Fibroblast of lung (primary cell): ENCODE measurements at regions not wholly inside any gene's neighbourhood (a gene's known extent, or its start where the extent isn't known, plus 50 kb on each side); places are given as distances from the start of the nearest gene placed in this dataset.

Experiments
- DNase-seq, 2 donors: peaks; one replicate each; pipeline versions ENCODE4 v3.0.0 to v3.0.0-alpha.2; 2010; ENCODE audit warnings: low read depth in 2 of 2
- H2AFZ ChIP-seq: 2 replicates; pipeline ENCODE4 v1.5.1; 2012; ENCODE audit warnings: low read length, control low read depth, inconsistent platforms
- H3K27ac ChIP-seq: 2 replicates; pipeline ENCODE4 v1.5.1; 2011; ENCODE audit warnings: low read length, control low read depth; ENCODE audit not compliant: insufficient read depth
- H3K27me3 ChIP-seq: 2 replicates; pipeline ENCODE4 v1.5.1; 2011; ENCODE audit warnings: mild to moderate bottlenecking, low read length; ENCODE audit not compliant: control insufficient read depth, insufficient read depth
- H3K36me3 ChIP-seq: 2 replicates; pipeline ENCODE4 v1.5.1; 2011; ENCODE audit warnings: low read length; ENCODE audit not compliant: control insufficient read depth, insufficient read depth
- H3K4me1 ChIP-seq: 2 replicates; pipeline ENCODE4 v1.5.1; 2011; ENCODE audit warnings: low read length; ENCODE audit not compliant: control insufficient read depth, insufficient read depth; ENCODE audit errors: extremely low read depth
- H3K4me2 ChIP-seq: 2 replicates; pipeline ENCODE4 v1.5.1; 2011; ENCODE audit warnings: low read length, control low read depth; ENCODE audit not compliant: insufficient read depth; ENCODE audit errors: extremely low read depth
- H3K4me3 ChIP-seq, 4 experiments: fragments of 200-600 bp in 1 of 4; sonication (generic) in 1 of 4; replicated peaks in 1 of 4; 2 replicates each; pipeline ENCODE4 v1.5.1; 2011 to 2016; ENCODE audit warnings: low read length in 4 of 4, low read depth in 3 of 4, mild to moderate bottlenecking in 3 of 4, control low read depth in 2 of 4, inconsistent platforms in 1 of 4, mixed read lengths in 1 of 4; ENCODE audit not compliant: insufficient read depth in 1 of 4; ENCODE audit errors: control extremely low read depth in 1 of 4
- H3K79me2 ChIP-seq: 2 replicates; pipeline ENCODE4 v1.5.1; 2012; ENCODE audit warnings: mild to moderate bottlenecking, low read length, inconsistent platforms; ENCODE audit not compliant: control insufficient read depth, insufficient read depth
- H3K9ac ChIP-seq: 2 replicates; pipeline ENCODE4 v1.5.1; 2011; ENCODE audit warnings: mild to moderate bottlenecking, low read length, control low read depth; ENCODE audit not compliant: insufficient read depth
- H3K9me3 ChIP-seq: 2 replicates; pipeline ENCODE4 v1.5.1; 2012; ENCODE audit warnings: low read depth, low read length; ENCODE audit not compliant: control insufficient read depth, insufficient read depth
- H4K20me1 ChIP-seq: 2 replicates; pipeline ENCODE4 v1.5.1; 2011; ENCODE audit warnings: low read length; ENCODE audit not compliant: control insufficient read depth, insufficient read depth; ENCODE audit errors: extremely low read depth
- CTCF ChIP-seq, 2 donors: IDR thresholded peaks in 1 of 2; conservative IDR thresholded peaks in 1 of 2; 1 replicate in 1 of 2; 2 replicates in 1 of 2; pipeline ENCODE4 v1.5.1; 2011 to 2012; ENCODE audit warnings: low read length in 2 of 2, control low read depth in 1 of 2, inconsistent platforms in 1 of 2, low read depth in 1 of 2, mild to moderate bottlenecking in 1 of 2
- EZH2 ChIP-seq: IDR thresholded peaks from 2 replicates; pipeline ENCODE4 v1.5.1; 2012; ENCODE audit warnings: low read length, control low read depth, mild to moderate bottlenecking; ENCODE audit errors: missing control alignments

DNA sequence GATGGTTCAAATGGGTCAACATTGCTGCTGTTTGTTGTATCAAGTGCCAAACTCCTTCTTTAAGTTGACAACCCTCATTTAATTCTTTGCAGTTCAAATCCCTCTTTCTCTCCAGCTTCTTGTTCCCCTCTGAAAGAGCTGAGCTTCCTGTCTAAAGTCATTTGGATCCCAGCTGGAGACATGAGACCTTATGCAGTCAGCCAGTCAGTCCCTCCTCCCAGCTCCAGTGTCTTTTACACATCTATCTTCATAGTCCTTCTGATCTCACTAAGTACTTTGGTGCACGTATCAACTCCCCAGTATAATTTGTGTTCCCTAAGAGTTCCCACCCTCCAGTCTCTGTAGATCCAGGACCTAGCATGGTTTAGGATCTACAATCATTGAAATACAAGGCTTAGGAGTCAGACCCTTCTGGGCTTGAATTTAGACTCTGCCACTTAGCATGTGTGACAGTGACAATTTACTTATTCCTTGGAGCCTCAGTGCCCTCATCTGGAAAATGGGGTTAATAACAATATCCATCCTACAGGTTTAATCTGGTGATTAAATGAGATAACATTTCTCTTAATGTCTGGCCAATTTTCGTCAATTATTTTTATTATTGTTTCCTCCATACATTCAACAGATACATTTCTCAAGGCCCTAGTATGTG lies 102.8 kb upstream of the SEMA6D start:
- no peak overlapping the region for H2AFZ ChIP-seq
- H3K9ac ChIP-seq, result no peak overlapping the region
- no peaks in the 10 kb centered on the region for H3K4me1 ChIP-seq
- H3K27ac ChIP-seq, result no peak overlapping the region
- H3K79me2 ChIP-seq, result no peaks in the 10 kb centered on the region
- no peak for TF ChIP-seq EZH2
- no peak for TF ChIP-seq CTCF (conservative IDR thresholded peaks at IDR 0.05 in 1 of 2, IDR thresholded peaks at IDR 0.05 in 1 of 2; ENCODE audit: low read depth in 1 of 2, low read length in 2 of 2)
- no peaks in the 10 kb centered on the region for H3K9me3 ChIP-seq
- no peak overlapping the region for H3K4me2 ChIP-seq
- peak in 1 of 2 donors; percentile 7 for DNase-seq
- no peaks in the 10 kb centered on the region for H3K27me3 ChIP-seq
- no peaks in the 10 kb centered on the region for H4K20me1 ChIP-seq
- no peak overlapping the region for H3K4me3 ChIP-seq
- H3K36me3 ChIP-seq, result no peaks in the 10 kb centered on the region

- DNase-seq, result no peak
- TF ChIP-seq CTCF (conservative IDR thresholded peaks at IDR 0.05 in 1 of 2, IDR thresholded peaks at IDR 0.05 in 1 of 2; ENCODE audit: low read depth in 1 of 2, low read length in 2 of 2), result no peak
- Histone ChIP-seq H3K9ac (no peak overlapping the region), H3K79me2 (no peaks in the 10 kb centered on the region), H3K36me3 (no peaks in the 10 kb centered on the region), H3K27me3 (no peaks in the 10 kb centered on the region), H3K4me2 (no peak overlapping the region), H3K27ac (no peak overlapping the region), H3K9me3 (no peaks in the 10 kb centered on the region), H4K20me1 (no peaks in the 10 kb centered on the region), H3K4me1 (no peaks in the 10 kb centered on the region), H3K4me3 (no peak overlapping the region), H2AFZ (no peak overlapping the region)
These were observed 100.4 kb upstream of the SEMA6D start for GRCh38 chr15:47616876-47617275.

DNA sequence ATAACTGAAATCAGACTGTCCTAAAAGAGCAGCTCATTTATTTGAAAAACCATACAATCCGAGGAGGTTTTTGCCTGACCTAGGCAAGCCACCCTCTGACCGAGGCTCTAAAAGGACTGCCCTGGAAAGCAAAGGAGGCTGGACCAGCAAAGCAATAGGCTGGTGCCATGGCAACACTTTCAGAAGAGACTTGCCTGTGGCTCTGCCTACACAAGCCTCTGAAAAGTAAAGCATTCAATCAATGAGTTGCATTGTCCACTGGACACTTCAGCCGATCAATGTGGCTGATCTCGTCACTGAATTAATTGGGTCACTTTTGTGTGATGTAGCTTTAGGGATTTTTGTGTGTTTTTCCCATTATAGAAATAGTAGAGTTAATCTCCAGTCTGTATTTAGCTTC lies 99.1 kb upstream of the SEMA6D start:
- Histone ChIP-seq H3K4me2 (no peak overlapping the region), H3K9me3 (no peaks in the 10 kb centered on the region), H3K36me3 (no peaks in the 10 kb centered on the region), H3K9ac (no peak overlapping the region), H3K27ac (no peak overlapping the region), H3K79me2 (no peaks in the 10 kb centered on the region), H3K4me3 (no peak overlapping the region), H3K27me3 (no peaks in the 10 kb centered on the region), H2AFZ (no peak overlapping the region), H3K4me1 (no peaks in the 10 kb centered on the region), H4K20me1 (no peaks in the 10 kb centered on the region)
- no peak for DNase-seq
- TF ChIP-seq CTCF (conservative IDR thresholded peaks at IDR 0.05 in 1 of 2, IDR thresholded peaks at IDR 0.05 in 1 of 2; ENCODE audit: low read depth in 1 of 2, low read length in 2 of 2) (no peak), EZH2 (no peak)
